Esophagus squamous epithelium (tissue), 4 donors: ENCODE measurements at regions not wholly inside any gene's neighbourhood (a gene's known extent, or its start where the extent isn't known, plus 50 kb on each side); places are given as distances from the start of the nearest gene placed in this dataset.

Experiments
- CTCF ChIP-seq, 6 experiments: fragments of 450-650 bp in 4 of 6; fragments of 200-600 bp in 2 of 6; sonication (generic) in 2 of 6; IDR thresholded peaks; one replicate each; pipeline ENCODE4 v1.5.1; 2016 to 2019; ENCODE audit warnings: antibody characterized with exemption in 6 of 6, mild to moderate bottlenecking in 4 of 6, moderate library complexity in 4 of 6
- POLR2A ChIP-seq, 4 donors: fragments of 450-650 bp; IDR thresholded peaks; one replicate each; pipeline ENCODE4 v1.6.1; 2017; ENCODE audit warnings: antibody characterized with exemption in 4 of 4, mild to moderate bottlenecking in 4 of 4, moderate library complexity in 3 of 4

GRCh38 chr10:62543571-62544355 is 169.6 kb downstream of the ZNF365 start:
- TF ChIP-seq CTCF (IDR thresholded peaks at IDR 0.05): no peak
- no peak for TF ChIP-seq POLR2A (IDR thresholded peaks at IDR 0.05)
